Amniotic epithelial cell (primary cell): ENCODE measurements at regions not wholly inside any gene's neighbourhood (a gene's known extent, or its start where the extent isn't known, plus 50 kb on each side); places are given as distances from the start of the nearest gene placed in this dataset.

Source experiments
- DNase-seq: peaks from one replicate; pipeline ENCODE4 v3.0.0-alpha.2; 2010; ENCODE audit warnings: low read depth

DNA sequence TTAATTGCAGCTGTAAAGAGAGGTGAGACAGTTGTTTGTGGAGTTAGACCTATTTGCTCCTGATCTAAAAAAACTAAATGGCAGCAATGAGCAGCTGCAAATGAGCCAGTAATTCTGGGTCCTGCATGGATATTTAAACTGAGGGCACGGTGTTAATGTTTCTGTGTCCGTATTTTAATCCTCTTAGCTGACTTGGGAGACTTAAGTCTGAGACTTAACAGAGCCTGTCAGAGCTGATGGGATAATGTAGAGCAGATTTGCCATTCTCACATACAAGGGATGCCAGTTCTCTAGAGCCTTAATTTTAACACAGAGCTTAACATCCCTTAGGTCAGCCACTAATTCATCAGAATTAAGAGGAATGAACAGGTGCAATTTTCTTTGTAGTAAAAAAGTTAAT, 178.6 kb upstream of the PDE3A start:
- no peak for DNase-seq

- peak; percentile 38 for DNase-seq
Observed at GRCh38 chr12:20194171-20194570, 174.2 kb upstream of the PDE3A start.

DNA sequence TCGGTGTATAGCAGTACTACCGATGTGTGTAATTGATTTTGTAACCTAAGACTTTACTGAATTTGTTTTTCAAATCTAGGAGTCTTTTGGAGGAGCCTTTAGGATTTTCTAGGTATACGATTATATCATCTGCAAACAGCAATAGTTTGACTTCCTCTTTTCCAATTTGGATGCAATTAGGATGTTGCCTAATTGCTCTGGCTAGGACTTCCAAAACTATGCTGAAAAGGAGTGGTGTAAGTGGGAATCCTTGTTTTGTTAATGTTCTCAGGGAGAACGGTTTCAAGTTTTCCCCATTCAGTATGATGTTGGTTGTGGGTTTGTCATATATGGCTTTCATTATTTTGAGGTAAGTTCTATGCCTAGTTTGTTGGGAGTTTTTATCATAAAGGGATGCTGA, 171.6 kb upstream of the PDE3A start:
- DNase-seq, result no peak

- DNase-seq, result no peak
Observed at GRCh38 chr12:20197411-20197810, 170.9 kb upstream of the PDE3A start.

GRCh38 chr12:20199780-20200179, 168.6 kb upstream of the PDE3A start:
- no peak for DNase-seq

GRCh38 chr12:20201733-20202132, 166.6 kb upstream of the PDE3A start:
- no peak for DNase-seq

- no peak for DNase-seq
Observed at GRCh38 chr12:20205854-20206253, 162.5 kb upstream of the PDE3A start.

GRCh38 chr12:20206410-20206809, 161.9 kb upstream of the PDE3A start:
- peak; percentile 22 for DNase-seq

GRCh38 chr12:20210621-20211215, 157.6 kb upstream of the PDE3A start:
- no peak for DNase-seq

DNA sequence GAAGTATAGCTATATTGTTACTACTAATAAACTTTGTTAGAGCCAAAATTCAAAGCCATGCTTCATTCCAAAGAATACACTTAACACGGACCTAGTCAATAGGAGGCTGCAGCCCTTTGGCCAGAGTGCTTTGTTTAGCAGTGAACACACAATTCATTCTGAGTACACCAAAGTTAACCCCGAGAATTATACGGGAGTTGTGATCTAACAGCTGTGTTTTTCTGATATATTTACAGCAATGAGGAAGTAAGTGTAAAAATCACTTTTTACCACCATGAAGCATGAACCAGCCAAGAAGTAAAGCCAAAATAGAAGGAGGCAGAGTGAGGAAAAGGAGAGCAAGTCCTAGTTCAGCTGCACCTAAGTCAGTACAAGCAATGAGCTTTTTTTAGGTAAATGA, 156.8 kb upstream of the PDE3A start:
- no peak for DNase-seq

GRCh38 chr12:20211981-20212421, 156.3 kb upstream of the PDE3A start:
- peak; percentile 36 for DNase-seq

GRCh38 chr12:20212658-20213555, 155.4 kb upstream of the PDE3A start:
- peak; percentile 99 for DNase-seq

- peak; percentile 39 for DNase-seq
Observed at GRCh38 chr12:20213723-20214625, 154.4 kb upstream of the PDE3A start.

DNA sequence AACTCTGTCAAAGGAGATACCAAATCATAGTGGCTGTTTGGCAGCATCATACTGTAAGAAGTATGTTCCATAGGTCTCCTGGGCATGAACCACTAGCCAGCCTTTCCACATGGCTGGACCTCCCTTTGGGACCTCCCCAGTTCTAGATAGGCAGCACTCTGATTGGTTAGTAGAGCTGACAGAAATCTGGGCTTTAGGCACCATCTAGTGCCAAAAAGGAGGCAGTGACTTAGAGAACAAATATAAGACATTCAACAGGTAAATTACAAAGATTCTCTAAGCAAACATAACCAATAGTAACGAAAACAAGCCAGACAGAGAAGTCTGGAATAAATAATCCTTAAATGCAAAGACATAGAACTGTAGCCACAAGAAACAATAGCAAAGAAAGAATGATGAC, 148.0 kb upstream of the PDE3A start:
- DNase-seq, result peak; percentile 69

GRCh38 chr12:20232931-20233675, 135.2 kb upstream of the PDE3A start:
- no peak for DNase-seq

- no peak for DNase-seq
Observed at GRCh38 chr12:20234474-20234873, 133.9 kb upstream of the PDE3A start.

- no peak for DNase-seq
Observed at GRCh38 chr12:20237091-20237490, 131.2 kb upstream of the PDE3A start.

DNA sequence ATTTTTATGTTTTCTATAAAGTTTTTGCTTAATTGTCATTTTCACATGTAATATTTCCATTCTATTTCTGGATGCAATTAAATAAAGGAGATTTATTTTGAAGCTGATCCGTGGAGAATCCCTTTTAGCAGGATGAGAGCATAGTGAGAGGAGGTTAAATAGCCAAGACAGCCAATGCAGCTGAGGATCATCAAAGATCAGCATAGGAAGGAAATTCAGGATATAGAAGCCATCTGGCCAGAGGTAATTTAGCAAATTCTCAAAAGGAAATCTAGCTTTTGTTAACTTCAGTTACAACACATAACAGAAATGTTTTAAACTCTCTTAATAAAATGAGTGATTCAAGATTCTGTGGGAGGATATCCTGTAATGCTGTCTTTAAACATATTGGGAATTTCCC, 122.8 kb upstream of the PDE3A start:
- DNase-seq, result no peak

DNA sequence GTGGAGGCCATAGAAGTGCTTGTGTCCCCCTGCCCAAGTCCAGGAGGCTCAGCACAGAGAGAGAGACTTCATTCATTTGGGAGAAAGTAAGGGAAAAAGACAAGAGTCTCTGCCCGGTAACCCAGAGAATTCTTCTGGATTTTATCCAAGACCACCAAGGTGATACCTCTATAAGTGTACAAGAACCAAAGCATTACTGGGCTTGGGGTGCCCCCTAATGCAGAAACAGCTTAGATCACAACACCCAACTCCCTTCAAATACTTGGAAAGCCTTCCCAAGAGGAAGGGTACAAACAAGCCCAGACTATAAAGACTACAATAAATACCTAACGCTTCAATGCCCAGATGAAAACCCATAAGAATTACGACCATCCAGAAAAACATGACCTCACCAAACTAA, 119.7 kb upstream of the PDE3A start:
- DNase-seq, result no peak

- DNase-seq, result no peak
Observed at GRCh38 chr12:20250761-20251160, 117.6 kb upstream of the PDE3A start.

GRCh38 chr12:20257311-20257710, 111.0 kb upstream of the PDE3A start:
- no peak for DNase-seq

DNA sequence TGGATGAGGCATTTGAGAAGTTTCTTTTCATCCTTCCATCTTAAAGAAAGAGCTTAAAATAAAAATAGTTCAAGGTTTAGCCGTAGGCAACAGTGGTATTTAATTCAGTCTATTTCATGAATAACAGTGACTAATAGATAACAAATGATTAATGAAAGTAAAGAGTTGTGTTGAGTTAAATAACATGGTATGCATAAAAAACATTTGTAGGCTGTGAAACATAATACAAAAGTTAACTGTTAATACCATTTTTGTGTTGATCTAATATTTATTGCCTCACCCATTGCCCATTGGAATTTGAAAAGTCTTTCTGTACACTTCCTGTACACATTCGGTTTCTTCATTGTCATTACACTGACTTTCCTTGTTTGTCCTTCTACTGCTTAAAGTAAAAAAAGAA, 108.6 kb upstream of the PDE3A start:
- peak; percentile 20 for DNase-seq
